Erythroblast (primary cell): ENCODE measurements at regions not wholly inside any gene's neighbourhood (a gene's known extent, or its start where the extent isn't known, plus 50 kb on each side); places are given as distances from the start of the nearest gene placed in this dataset.
"Not testable (repeated sequence)": the region's sequence is repeated elsewhere in the genome, so short reads cannot be mapped to it uniquely, and the experiment has no call there.

Source experiments
- GATA1 ChIP-seq: IDR thresholded peaks from 2 replicates; pipeline ENCODE4 v1.6.1; 2011; ENCODE audit warnings: low read depth, mild to moderate bottlenecking, control low read depth, low read length, moderate library complexity
- POLR2A ChIP-seq: IDR thresholded peaks from 2 replicates; pipeline ENCODE4 v1.6.1; 2011; ENCODE audit warnings: mild to moderate bottlenecking, low read length

DNA sequence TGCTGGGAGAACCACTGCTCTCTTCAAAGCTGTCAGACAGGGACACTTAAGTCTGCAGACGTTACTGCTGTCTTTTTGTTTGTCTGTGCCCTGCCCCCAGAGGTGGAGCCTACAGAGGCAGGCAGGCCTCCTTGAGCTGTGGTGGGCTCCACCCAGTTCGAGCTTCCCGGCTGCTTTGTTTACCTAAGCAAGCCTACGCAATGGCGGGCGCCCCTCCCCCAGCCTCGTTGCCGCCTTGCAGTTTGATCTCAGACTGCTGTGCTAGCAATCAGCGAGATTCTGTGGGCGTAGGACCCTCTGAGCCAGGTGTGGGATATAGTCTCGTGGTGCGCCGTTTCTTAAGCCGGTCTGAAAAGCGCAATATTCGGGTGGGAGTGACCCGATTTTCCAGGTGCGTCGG, 242.6 kb upstream of the DEPDC1 start:
- not testable (repeated sequence) for TF ChIP-seq POLR2A, GATA1
